PC-9 (cell line): ENCODE measurements at regions not wholly inside any gene's neighbourhood (a gene's known extent, or its start where the extent isn't known, plus 50 kb on each side); places are given as distances from the start of the nearest gene placed in this dataset.
"Not testable (repeated sequence)": the region's sequence is repeated elsewhere in the genome, so short reads cannot be mapped to it uniquely, and the experiment has no call there.

Experiments
- BruUV-seq: library from RNA; stranded (reverse); fragments of 400-500 nt; replicated peaks from 2 replicates; lab custom pipeline; 2021; lab: Mats Ljungman, UMichigan
- CTCF ChIA-PET: fragments of 300-600 bp; sonication (Branson Sonifier 250); formaldehyde crosslinking; loops from one replicate; lab custom pipeline; 2022; ENCODE audit warnings: antibody characterized with exemption; lab: Charles Lee
- POLR2A ChIA-PET: fragments of 300-600 bp; sonication (Branson Sonifier 250); formaldehyde crosslinking; loops from one replicate; lab custom pipeline; 2022; ENCODE audit warnings: antibody characterized with exemption; ENCODE audit not compliant: unreplicated experiment; lab: Charles Lee
- DNase-seq, 2 experiments: peaks; one replicate each; pipeline versions ENCODE4 v3.0.0 to v3.0.0-alpha.2; 2015 to 2022; ENCODE audit warnings: mixed read lengths in 1 of 2
- H2AFZ ChIP-seq: fragments of 200-600 bp; sonication (generic); 2 replicates; pipeline ENCODE4 v1.8.1; 2017; ENCODE audit warnings: antibody characterized with exemption
- H3F3A ChIP-seq: fragments of 200-600 bp; sonication (generic); 2 replicates; pipeline ENCODE4 v1.8.1; 2017; ENCODE audit warnings: antibody characterized with exemption, mild to moderate bottlenecking, low read depth; ENCODE audit not compliant: insufficient read depth
- H3K27ac ChIP-seq: fragments of 200-600 bp; sonication (generic); 2 replicates; pipeline ENCODE4 v1.6.1; 2016; ENCODE audit warnings: mixed run types
- H3K27me3 ChIP-seq: fragments of 200-600 bp; sonication (generic); 2 replicates; pipeline ENCODE4 v1.6.1; 2016; ENCODE audit warnings: low read depth, mixed run types; ENCODE audit not compliant: insufficient read depth
- H3K36me3 ChIP-seq: fragments of 200-600 bp; sonication (generic); 2 replicates; pipeline ENCODE4 v1.6.1; 2016; ENCODE audit warnings: low read depth, mixed run types
- H3K4me1 ChIP-seq: fragments of 200-600 bp; sonication (generic); replicated peaks from 2 replicates; pipeline ENCODE4 v1.6.1; 2016; ENCODE audit warnings: mixed run types; ENCODE audit not compliant: insufficient read depth
- H3K4me2 ChIP-seq: fragments of 200-600 bp; sonication (generic); 2 replicates; pipeline ENCODE4 v1.6.1; 2017; ENCODE audit warnings: mixed run types
- H3K4me3 ChIP-seq: fragments of 200-600 bp; sonication (generic); 2 replicates; pipeline ENCODE4 v1.6.1; 2016; ENCODE audit warnings: mixed run types
- H3K79me2 ChIP-seq: fragments of 200-600 bp; sonication (generic); 2 replicates; pipeline ENCODE4 v1.6.1; 2017; ENCODE audit warnings: low read depth, mixed run types
- H3K9me2 ChIP-seq: fragments of 200-600 bp; sonication (generic); 2 replicates; pipeline ENCODE4 v1.8.1; 2017; ENCODE audit warnings: mild to moderate bottlenecking; ENCODE audit not compliant: insufficient read depth
- H3K9me3 ChIP-seq: fragments of 200-600 bp; sonication (generic); 2 replicates; pipeline ENCODE4 v1.8.1; 2016; ENCODE audit warnings: low read depth; ENCODE audit not compliant: insufficient read depth
- H4K20me1 ChIP-seq: fragments of 200-600 bp; sonication (generic); 2 replicates; pipeline ENCODE4 v1.8.1; 2017; ENCODE audit not compliant: insufficient read depth
- CTCF ChIP-seq: fragments of 200-600 bp; sonication (generic); conservative IDR thresholded peaks from 2 replicates; pipeline ENCODE4 v1.6.1; 2017; ENCODE audit warnings: mixed run types, antibody characterized with exemption, mild to moderate bottlenecking, moderate library complexity
- EZH2 ChIP-seq: fragments of 200-600 bp; sonication (generic); IDR thresholded peaks from 2 replicates; pipeline ENCODE4 v1.8.0; 2017; ENCODE audit warnings: antibody characterized with exemption, low read depth
- intact Hi-C: fragments of 100-400 bp; cut with micrococcal nuclease; formaldehyde crosslinking; loops from one replicate; pipeline ENCODE4 v1.10.0; 2022; ENCODE audit not compliant: unreplicated experiment

- Histone ChIP-seq H3K4me2 (no peak overlapping the region), H3F3A (no peaks in the 10 kb centered on the region), H3K27ac (no peak overlapping the region), H2AFZ (no peak overlapping the region), H3K9me3 (no peaks in the 10 kb centered on the region), H3K27me3 (no peaks in the 10 kb centered on the region), H3K4me3 (no peak overlapping the region), H3K79me2 (no peaks in the 10 kb centered on the region), H3K4me1 (no peaks in the 10 kb centered on the region), H3K9me2 (no peaks in the 10 kb centered on the region), H4K20me1 (no peaks in the 10 kb centered on the region), H3K36me3 (no peaks in the 10 kb centered on the region)
- no TSS peak for BruUV-seq
- POLR2A ChIA-PET: no interaction called here
- DNase-seq: no peak
- CTCF ChIA-PET: no interaction called here
- intact Hi-C loops: no loop called here
- no peak for TF ChIP-seq CTCF
- TF ChIP-seq EZH2: no peak
Measured at GRCh38 chr6:165129086-165129485, 180.3 kb downstream of the C6orf118 start.

- H2AFZ ChIP-seq, CTCF ChIA-PET, DNase-seq, POLR2A ChIA-PET, intact Hi-C loops, H3K27ac ChIP-seq, H3K9me2 ChIP-seq, H3K9me3 ChIP-seq, H3F3A ChIP-seq, H3K79me2 ChIP-seq, H4K20me1 ChIP-seq, H3K36me3 ChIP-seq, H3K4me3 ChIP-seq, H3K27me3 ChIP-seq, H3K4me2 ChIP-seq, H3K4me1 ChIP-seq, BruUV-seq: not testable (repeated sequence)
Measured at GRCh38 chr6:165127743-165128142, 181.7 kb downstream of the C6orf118 start.

GRCh38 chr6:165124681-165125080 lies 184.7 kb downstream of the C6orf118 start:
- CTCF ChIA-PET, H3K9me2 ChIP-seq, H3K4me1 ChIP-seq, DNase-seq, H3K4me2 ChIP-seq, H3K27ac ChIP-seq, H2AFZ ChIP-seq, H3F3A ChIP-seq, H4K20me1 ChIP-seq, H3K27me3 ChIP-seq, H3K36me3 ChIP-seq, intact Hi-C loops, BruUV-seq, H3K9me3 ChIP-seq, H3K79me2 ChIP-seq, H3K4me3 ChIP-seq, POLR2A ChIA-PET: not testable (repeated sequence)

GRCh38 chr6:165119231-165120020 lies 190.0 kb downstream of the C6orf118 start:
- CTCF ChIA-PET: no interaction called here
- BruUV-seq: no TSS peak
- POLR2A ChIA-PET: no interaction called here
- Histone ChIP-seq H3K36me3 (no peaks in the 10 kb centered on the region), H3K9me2 (no peaks in the 10 kb centered on the region), H3K4me1 (no peaks in the 10 kb centered on the region), H3K27ac (no peak overlapping the region), H3F3A (no peaks in the 10 kb centered on the region), H3K9me3 (no peaks in the 10 kb centered on the region), H3K79me2 (no peaks in the 10 kb centered on the region), H3K4me3 (no peak overlapping the region), H3K4me2 (no peak overlapping the region), H3K27me3 (no peaks in the 10 kb centered on the region), H4K20me1 (peaks cover 3% of the 10 kb centered on the region; the same call in 1 of the 2 replicates), H2AFZ (no peak overlapping the region)
- DNase-seq: no peak
- TF ChIP-seq EZH2 (no peak), CTCF (no peak)
- intact Hi-C loops: no loop called here
